GM23338 (cell line): ENCODE measurements at regions not wholly inside any gene's neighbourhood (a gene's known extent, or its start where the extent isn't known, plus 50 kb on each side); places are given as distances from the start of the nearest gene placed in this dataset.

Source experiments
- ATAC-seq: fragments of 200-7000 bp; cut with Tn5 transposase; 3 replicates; pipeline ENCODE4 v1.9.1; 2020
- DNase-seq: peaks from one replicate; pipeline ENCODE4 v3.0.0-alpha.2; 2015; ENCODE audit warnings: low spot score
- H2AFZ ChIP-seq: fragments of 200-600 bp; sonication (generic); 2 replicates; pipeline ENCODE4 v1.8.0; 2016; ENCODE audit warnings: antibody characterized with exemption, mild to moderate bottlenecking, moderate library complexity
- H3F3A ChIP-seq: fragments of 200-600 bp; sonication (generic); replicated peaks from 2 replicates; pipeline ENCODE4 v1.8.0; 2017; ENCODE audit warnings: antibody characterized with exemption, mixed run types, low read depth
- H3K27ac ChIP-seq: fragments of 200-600 bp; sonication (generic); 2 replicates; pipeline ENCODE4 v1.6.1; 2016; ENCODE audit warnings: low read depth
- H3K27me3 ChIP-seq: fragments of 200-600 bp; sonication (generic); 2 replicates; pipeline ENCODE4 v1.8.0; 2016; ENCODE audit warnings: mild to moderate bottlenecking, mixed run types, moderate library complexity; ENCODE audit not compliant: insufficient read depth
- H3K36me3 ChIP-seq: fragments of 200-600 bp; sonication (generic); 2 replicates; pipeline ENCODE4 v1.8.0; 2016; ENCODE audit warnings: mild to moderate bottlenecking; ENCODE audit not compliant: insufficient read depth
- H3K4me1 ChIP-seq: fragments of 200-600 bp; sonication (generic); 2 replicates; pipeline ENCODE4 v1.8.0; 2016; ENCODE audit warnings: mild to moderate bottlenecking, moderate library complexity; ENCODE audit not compliant: insufficient read depth
- H3K4me2 ChIP-seq: fragments of 200-600 bp; sonication (generic); 2 replicates; pipeline ENCODE4 v1.7.1; 2017; ENCODE audit warnings: mixed run types
- H3K4me3 ChIP-seq: fragments of 200-600 bp; sonication (generic); 2 replicates; pipeline ENCODE4 v1.6.1; 2016; ENCODE audit warnings: mixed run types
- H3K79me2 ChIP-seq: fragments of 200-600 bp; sonication (generic); replicated peaks from 2 replicates; pipeline ENCODE4 v1.8.0; 2017; ENCODE audit warnings: mild to moderate bottlenecking; ENCODE audit not compliant: insufficient read depth
- H3K9me2 ChIP-seq: fragments of 200-600 bp; sonication (generic); 2 replicates; pipeline ENCODE4 v1.8.0; 2017; ENCODE audit not compliant: insufficient read depth
- H4K20me1 ChIP-seq: fragments of 200-600 bp; sonication (generic); replicated peaks from 2 replicates; pipeline ENCODE4 v1.8.0; 2017; ENCODE audit warnings: mild to moderate bottlenecking; ENCODE audit not compliant: insufficient read depth
- H3K27ac Mint-ChIP-seq: 2 replicates; pipeline ENCODE4 v1.8.0; 2020; ENCODE audit warnings: inconsistent platforms, mild to moderate bottlenecking, moderate library complexity, mixed read lengths
- H3K27me3 Mint-ChIP-seq: 3 replicates; pipeline ENCODE4 v1.8.0; 2022; ENCODE audit warnings: low read depth, mild to moderate bottlenecking, moderate library complexity, mixed read lengths, inconsistent platforms; ENCODE audit not compliant: insufficient read depth, poor library complexity
- H3K36me3 Mint-ChIP-seq: 3 replicates; pipeline ENCODE4 v1.8.0; 2021; ENCODE audit warnings: low read depth, mild to moderate bottlenecking, inconsistent platforms, moderate library complexity, mixed read lengths
- H3K4me1 Mint-ChIP-seq: 3 replicates; pipeline ENCODE4 v1.8.0; 2020; ENCODE audit warnings: mild to moderate bottlenecking, inconsistent platforms, mixed read lengths
- H3K4me3 Mint-ChIP-seq: 3 replicates; pipeline ENCODE4 v1.8.0; 2021; ENCODE audit warnings: moderate library complexity, mild to moderate bottlenecking, inconsistent platforms, mixed read lengths
- H3K9me3 Mint-ChIP-seq: 3 replicates; pipeline ENCODE4 v1.8.0; 2020; ENCODE audit warnings: moderate library complexity, mild to moderate bottlenecking, inconsistent platforms, mixed read lengths
- CREB1 ChIP-seq: fragments of 250-450 bp; sonication (Bioruptor Pico); IDR thresholded peaks from 2 replicates; pipeline ENCODE4 v1.5.0; 2020; ENCODE audit warnings: low read depth, mild to moderate bottlenecking, moderate library complexity
- NANOG ChIP-seq: IDR thresholded peaks from 2 replicates; pipeline ENCODE4 v1.6.1; 2016; ENCODE audit warnings: antibody characterized with exemption, borderline replicate concordance
- POLR2AphosphoS5 ChIP-seq: IDR thresholded peaks from 2 replicates; pipeline ENCODE4 v1.6.1; 2016; ENCODE audit warnings: antibody characterized with exemption, low read depth
- STAT1 ChIP-seq: IDR thresholded peaks from one replicate; pipeline ENCODE4 v1.6.1; 2016; ENCODE audit warnings: antibody characterized with exemption; ENCODE audit not compliant: unreplicated experiment
- ZNF114 ChIP-seq: fragments of 250-450 bp; sonication (Bioruptor Pico); IDR thresholded peaks from 2 replicates; pipeline ENCODE4 v1.5.0; 2020; ENCODE audit warnings: mild to moderate bottlenecking, moderate library complexity
- TF ChIP-seq, protein P1 (sequence below): fragments of 250-450 bp; sonication (Bioruptor Pico); IDR thresholded peaks from 2 replicates; pipeline ENCODE4 v1.5.0; 2020; ENCODE audit warnings: mild to moderate bottlenecking, moderate library complexity
- TF ChIP-seq, protein P2 (sequence below): IDR thresholded peaks from 2 replicates; pipeline ENCODE4 v1.6.1; 2016; ENCODE audit warnings: antibody characterized with exemption

DNA sequence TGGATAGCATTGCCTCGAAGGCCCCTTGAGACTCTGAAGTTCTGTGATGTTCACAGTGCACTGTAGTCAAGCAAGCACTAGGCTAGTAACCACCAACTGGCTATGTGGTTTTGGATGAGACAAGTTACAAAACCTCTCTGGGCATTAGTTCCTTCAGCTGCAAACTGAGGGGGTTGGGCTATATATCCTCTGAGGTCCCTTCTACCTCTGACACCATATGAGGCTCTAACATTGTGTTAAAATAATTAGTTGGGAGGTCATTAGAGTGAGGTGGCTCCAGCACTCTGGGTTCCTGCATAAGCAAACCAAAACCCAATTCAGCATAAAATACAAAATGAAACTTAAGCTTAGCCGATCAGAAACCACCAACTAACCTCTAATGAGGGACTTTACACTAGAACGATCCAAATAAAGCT lies 209.5 kb upstream of the LRRN1 start:
- Mint-ChIP-seq H3K27ac (no peak overlapping the region), H3K36me3 (peaks cover 19% of the 10 kb centered on the region; the same call in 2 of the 3 replicates), H3K4me3 (no peak overlapping the region), H3K9me3 (peaks cover 93% of the 10 kb centered on the region), H3K27me3 (peaks cover 7% of the 10 kb centered on the region), H3K4me1 (no peaks in the 10 kb centered on the region)
- Histone ChIP-seq H3F3A (no peaks in the 10 kb centered on the region), H3K79me2 (no peaks in the 10 kb centered on the region), H2AFZ (no peak overlapping the region), H3K4me1 (no peaks in the 10 kb centered on the region), H3K36me3 (no peaks in the 10 kb centered on the region), H3K4me3 (no peak overlapping the region), H4K20me1 (no peaks in the 10 kb centered on the region), H3K4me2 (no peak overlapping the region), H3K9me2 (no peaks in the 10 kb centered on the region), H3K27me3 (no peaks in the 10 kb centered on the region), H3K27ac (no peak overlapping the region)
- DNase-seq (no peak), ATAC-seq (no peak)
- no peak for TF ChIP-seq POLR2AphosphoS5
- no peak for TF ChIP-seq STAT1
- TF ChIP-seq, protein P1, sequence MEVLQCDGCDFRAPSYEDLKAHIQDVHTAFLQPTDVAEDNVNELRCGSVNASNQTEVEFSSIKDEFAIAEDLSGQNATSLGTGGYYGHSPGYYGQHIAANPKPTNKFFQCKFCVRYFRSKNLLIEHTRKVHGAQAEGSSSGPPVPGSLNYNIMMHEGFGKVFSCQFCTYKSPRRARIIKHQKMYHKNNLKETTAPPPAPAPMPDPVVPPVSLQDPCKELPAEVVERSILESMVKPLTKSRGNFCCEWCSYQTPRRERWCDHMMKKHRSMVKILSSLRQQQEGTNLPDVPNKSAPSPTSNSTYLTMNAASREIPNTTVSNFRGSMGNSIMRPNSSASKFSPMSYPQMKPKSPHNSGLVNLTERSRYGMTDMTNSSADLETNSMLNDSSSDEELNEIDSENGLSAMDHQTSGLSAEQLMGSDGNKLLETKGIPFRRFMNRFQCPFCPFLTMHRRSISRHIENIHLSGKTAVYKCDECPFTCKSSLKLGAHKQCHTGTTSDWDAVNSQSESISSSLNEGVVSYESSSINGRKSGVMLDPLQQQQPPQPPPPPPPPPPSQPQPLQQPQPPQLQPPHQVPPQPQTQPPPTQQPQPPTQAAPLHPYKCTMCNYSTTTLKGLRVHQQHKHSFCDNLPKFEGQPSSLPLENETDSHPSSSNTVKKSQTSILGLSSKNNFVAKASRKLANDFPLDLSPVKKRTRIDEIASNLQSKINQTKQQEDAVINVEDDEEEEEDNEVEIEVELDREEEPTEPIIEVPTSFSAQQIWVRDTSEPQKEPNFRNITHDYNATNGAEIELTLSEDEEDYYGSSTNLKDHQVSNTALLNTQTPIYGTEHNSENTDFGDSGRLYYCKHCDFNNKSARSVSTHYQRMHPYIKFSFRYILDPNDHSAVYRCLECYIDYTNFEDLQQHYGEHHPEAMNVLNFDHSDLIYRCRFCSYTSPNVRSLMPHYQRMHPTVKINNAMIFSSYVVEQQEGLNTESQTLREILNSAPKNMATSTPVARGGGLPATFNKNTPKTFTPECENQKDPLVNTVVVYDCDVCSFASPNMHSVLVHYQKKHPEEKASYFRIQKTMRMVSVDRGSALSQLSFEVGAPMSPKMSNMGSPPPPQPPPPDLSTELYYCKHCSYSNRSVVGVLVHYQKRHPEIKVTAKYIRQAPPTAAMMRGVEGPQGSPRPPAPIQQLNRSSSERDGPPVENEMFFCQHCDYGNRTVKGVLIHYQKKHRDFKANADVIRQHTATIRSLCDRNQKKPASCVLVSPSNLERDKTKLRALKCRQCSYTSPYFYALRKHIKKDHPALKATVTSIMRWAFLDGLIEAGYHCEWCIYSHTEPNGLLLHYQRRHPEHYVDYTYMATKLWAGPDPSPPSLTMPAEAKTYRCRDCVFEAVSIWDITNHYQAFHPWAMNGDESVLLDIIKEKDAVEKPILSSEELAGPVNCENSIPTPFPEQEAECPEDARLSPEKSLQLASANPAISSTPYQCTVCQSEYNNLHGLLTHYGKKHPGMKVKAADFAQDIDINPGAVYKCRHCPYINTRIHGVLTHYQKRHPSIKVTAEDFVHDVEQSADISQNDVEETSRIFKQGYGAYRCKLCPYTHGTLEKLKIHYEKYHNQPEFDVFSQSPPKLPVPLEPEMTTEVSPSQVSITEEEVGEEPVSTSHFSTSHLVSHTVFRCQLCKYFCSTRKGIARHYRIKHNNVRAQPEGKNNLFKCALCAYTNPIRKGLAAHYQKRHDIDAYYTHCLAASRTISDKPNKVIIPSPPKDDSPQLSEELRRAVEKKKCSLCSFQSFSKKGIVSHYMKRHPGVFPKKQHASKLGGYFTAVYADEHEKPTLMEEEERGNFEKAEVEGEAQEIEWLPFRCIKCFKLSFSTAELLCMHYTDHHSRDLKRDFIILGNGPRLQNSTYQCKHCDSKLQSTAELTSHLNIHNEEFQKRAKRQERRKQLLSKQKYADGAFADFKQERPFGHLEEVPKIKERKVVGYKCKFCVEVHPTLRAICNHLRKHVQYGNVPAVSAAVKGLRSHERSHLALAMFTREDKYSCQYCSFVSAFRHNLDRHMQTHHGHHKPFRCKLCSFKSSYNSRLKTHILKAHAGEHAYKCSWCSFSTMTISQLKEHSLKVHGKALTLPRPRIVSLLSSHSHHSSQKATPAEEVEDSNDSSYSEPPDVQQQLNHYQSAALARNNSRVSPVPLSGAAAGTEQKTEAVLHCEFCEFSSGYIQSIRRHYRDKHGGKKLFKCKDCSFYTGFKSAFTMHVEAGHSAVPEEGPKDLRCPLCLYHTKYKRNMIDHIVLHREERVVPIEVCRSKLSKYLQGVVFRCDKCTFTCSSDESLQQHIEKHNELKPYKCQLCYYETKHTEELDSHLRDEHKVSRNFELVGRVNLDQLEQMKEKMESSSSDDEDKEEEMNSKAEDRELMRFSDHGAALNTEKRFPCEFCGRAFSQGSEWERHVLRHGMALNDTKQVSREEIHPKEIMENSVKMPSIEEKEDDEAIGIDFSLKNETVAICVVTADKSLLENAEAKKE (CRISPR knock-in tag) = no peak
- no peak for TF ChIP-seq CREB1 (CRISPR knock-in tag)
- TF ChIP-seq ZNF114 (CRISPR knock-in tag) = no peak
- TF ChIP-seq NANOG = no peak
- TF ChIP-seq, protein P2, sequence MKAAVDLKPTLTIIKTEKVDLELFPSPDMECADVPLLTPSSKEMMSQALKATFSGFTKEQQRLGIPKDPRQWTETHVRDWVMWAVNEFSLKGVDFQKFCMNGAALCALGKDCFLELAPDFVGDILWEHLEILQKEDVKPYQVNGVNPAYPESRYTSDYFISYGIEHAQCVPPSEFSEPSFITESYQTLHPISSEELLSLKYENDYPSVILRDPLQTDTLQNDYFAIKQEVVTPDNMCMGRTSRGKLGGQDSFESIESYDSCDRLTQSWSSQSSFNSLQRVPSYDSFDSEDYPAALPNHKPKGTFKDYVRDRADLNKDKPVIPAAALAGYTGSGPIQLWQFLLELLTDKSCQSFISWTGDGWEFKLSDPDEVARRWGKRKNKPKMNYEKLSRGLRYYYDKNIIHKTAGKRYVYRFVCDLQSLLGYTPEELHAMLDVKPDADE = no peak
